Colonic mucosa (tissue), 4 donors: ENCODE measurements at regions not wholly inside any gene's neighbourhood (a gene's known extent, or its start where the extent isn't known, plus 50 kb on each side); places are given as distances from the start of the nearest gene placed in this dataset.

Experiments
- DNase-seq: peaks from one replicate; pipeline ENCODE4 v3.0.0-alpha.2; 2020
- H3K27ac ChIP-seq: fragments of 200-600 bp; one replicate; pipeline ENCODE4 v1.8.0; 2021
- H3K27me3 ChIP-seq: fragments of 200-600 bp; one replicate; pipeline ENCODE4 v1.8.0; 2021
- H3K36me3 ChIP-seq: fragments of 200-600 bp; one replicate; pipeline ENCODE4 v1.8.0; 2021
- H3K4me1 ChIP-seq: fragments of 200-600 bp; one replicate; pipeline ENCODE4 v1.8.0; 2021; ENCODE audit warnings: mild to moderate bottlenecking
- H3K4me3 ChIP-seq: fragments of 200-600 bp; one replicate; pipeline ENCODE4 v1.8.0; 2021
- H3K9ac ChIP-seq, 2 donors: one replicate each; pipeline ENCODE4 v1.7.0; 2013; ENCODE audit warnings: control low read depth in 2 of 2, low read depth in 2 of 2, low read length in 2 of 2
- H3K9me3 ChIP-seq: fragments of 200-600 bp; one replicate; pipeline ENCODE4 v1.8.0; 2021
- intact Hi-C: fragments of 100-400 bp; cut with DNase I; formaldehyde crosslinking; loops from one replicate; pipeline ENCODE4 v1.14.1; 2022
- TF ChIP-seq, protein P1 (sequence below): fragments of 200-600 bp; IDR thresholded peaks from one replicate; pipeline ENCODE4 v1.8.0; 2022; ENCODE audit warnings: antibody characterized with exemption, mild to moderate bottlenecking
- donor health status: healthy.
- donor health status: DM: no; HTN: no; CAD: no.
- donor health status: DM: no; HTN: no; CAD: no.

DNA sequence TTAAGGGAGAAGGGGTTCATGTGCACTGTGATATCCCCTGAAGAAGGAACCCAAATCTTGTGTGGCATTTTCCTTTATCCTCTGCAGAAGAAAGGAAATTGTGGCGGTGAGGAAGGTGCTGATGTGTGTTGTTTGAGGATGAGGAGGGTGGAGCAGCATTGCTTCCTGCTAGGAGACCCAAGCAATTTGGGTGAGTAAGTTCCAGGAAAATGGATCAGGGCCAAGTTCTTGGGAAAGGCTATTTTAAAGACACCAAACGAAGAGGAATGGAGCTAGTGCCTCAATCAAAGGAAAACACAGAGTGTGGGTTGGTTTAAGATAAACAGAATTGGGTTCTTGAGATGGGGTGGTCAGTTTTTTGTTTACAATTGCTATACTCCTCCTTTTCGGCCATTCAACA, 86.7 kb upstream of the MARK1 start:
- TF ChIP-seq, protein P1, sequence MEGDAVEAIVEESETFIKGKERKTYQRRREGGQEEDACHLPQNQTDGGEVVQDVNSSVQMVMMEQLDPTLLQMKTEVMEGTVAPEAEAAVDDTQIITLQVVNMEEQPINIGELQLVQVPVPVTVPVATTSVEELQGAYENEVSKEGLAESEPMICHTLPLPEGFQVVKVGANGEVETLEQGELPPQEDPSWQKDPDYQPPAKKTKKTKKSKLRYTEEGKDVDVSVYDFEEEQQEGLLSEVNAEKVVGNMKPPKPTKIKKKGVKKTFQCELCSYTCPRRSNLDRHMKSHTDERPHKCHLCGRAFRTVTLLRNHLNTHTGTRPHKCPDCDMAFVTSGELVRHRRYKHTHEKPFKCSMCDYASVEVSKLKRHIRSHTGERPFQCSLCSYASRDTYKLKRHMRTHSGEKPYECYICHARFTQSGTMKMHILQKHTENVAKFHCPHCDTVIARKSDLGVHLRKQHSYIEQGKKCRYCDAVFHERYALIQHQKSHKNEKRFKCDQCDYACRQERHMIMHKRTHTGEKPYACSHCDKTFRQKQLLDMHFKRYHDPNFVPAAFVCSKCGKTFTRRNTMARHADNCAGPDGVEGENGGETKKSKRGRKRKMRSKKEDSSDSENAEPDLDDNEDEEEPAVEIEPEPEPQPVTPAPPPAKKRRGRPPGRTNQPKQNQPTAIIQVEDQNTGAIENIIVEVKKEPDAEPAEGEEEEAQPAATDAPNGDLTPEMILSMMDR: no peak
- intact Hi-C loops: no loop called here

DNA sequence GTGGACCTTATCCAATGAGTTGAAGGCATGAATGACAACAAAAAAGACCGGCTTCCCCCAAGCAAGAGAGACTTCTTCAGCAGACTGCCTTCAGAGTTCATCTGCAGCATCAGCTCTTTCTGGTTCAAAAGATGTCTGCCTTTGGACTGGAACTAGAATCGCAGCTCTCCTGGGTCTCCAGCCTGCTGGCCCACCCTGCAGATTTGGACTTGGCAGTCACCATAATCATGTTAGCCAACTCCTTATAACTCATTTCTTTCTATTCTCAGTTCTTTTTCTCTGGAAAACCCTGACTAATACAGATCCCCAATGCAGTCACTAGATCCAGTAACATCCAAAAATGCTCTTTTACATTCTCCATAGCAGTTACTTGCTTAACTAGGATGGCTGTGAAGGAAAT, 89.2 kb upstream of the MARK1 start:
- Histone ChIP-seq H3K4me3 (no peak overlapping the region), H3K27ac (no peak overlapping the region), H3K9me3 (no peaks in the 10 kb centered on the region), H3K36me3 (no peaks in the 10 kb centered on the region), H3K9ac (no peak overlapping the region), H3K27me3 (no peaks in the 10 kb centered on the region), H3K4me1 (no peaks in the 10 kb centered on the region)
- no peak for DNase-seq
- TF ChIP-seq, protein P1: no peak
- intact Hi-C loops: no loop called here

More for the DNA sequence above, 86.7 kb upstream of the MARK1 start:
- H3K27me3 ChIP-seq: no peaks in the 10 kb centered on the region
- H3K27ac ChIP-seq: no peak overlapping the region
- no peaks in the 10 kb centered on the region for H3K4me1 ChIP-seq
- H3K9me3 ChIP-seq: no peaks in the 10 kb centered on the region
- DNase-seq: no peak
- no peak overlapping the region for H3K9ac ChIP-seq
- H3K4me3 ChIP-seq: no peak overlapping the region
- no peaks in the 10 kb centered on the region for H3K36me3 ChIP-seq

DNA sequence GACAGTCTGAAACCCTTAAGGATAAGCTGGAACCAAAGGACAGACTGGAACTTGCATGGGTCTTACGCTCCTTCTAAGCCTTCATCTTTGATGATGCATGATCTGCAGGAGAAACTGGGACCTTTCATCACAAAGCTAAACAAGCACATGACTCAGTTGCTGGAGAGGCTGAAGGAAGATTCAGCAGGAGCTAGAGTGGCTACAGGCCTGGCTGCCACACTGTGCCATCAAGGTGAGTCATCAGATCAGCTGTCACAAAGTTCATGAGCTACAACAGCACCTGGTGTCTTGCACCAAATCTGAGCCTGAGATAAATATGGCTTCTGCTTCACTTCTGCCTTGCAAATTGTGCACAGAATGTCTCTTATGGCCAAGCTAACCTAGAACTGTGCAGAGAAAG, 95.5 kb upstream of the MARK1 start:
- intact Hi-C loops: no loop called here
- Histone ChIP-seq H3K9me3 (no peaks in the 10 kb centered on the region), H3K36me3 (no peaks in the 10 kb centered on the region), H3K4me3 (no peak overlapping the region), H3K9ac (no peak overlapping the region), H3K27me3 (no peaks in the 10 kb centered on the region), H3K4me1 (no peaks in the 10 kb centered on the region), H3K27ac (no peak overlapping the region)
- no peak for DNase-seq
- TF ChIP-seq, protein P1: no peak

DNA sequence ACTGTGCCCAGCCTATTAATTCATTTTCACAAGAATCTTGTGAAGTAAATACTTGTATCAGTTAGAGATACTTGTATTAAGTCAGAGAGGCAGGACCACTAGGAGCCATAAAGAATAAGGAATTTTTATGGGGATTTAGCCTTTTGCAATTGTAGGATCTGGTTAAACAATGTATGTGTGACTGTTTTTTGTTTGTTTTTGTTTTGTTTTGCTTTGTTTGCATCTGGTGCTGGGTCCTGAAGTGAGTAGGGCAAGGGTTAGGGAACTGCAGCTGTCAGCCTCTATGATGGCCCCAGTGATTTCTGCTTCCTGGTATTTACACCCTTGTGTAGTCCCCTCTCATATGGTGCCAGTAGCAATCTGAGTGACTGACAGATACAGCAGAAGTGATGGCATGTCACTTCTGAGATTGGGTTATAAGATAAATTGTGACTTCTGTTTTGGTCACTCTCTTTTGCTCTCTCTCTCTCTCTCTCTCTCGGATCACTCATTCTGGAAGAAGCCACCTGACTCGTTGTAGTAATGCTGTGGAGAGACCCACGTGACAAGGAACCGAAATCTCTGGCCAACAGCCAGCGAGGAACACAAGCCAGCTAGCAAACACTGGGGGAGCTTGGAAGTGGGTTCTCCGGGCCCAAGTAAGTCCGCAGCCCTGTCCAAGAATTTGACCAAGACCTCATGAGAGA, 96.2 kb upstream of the MARK1 start:
- Histone ChIP-seq H3K9ac (no peak overlapping the region), H3K27me3 (no peaks in the 10 kb centered on the region), H3K27ac (no peak overlapping the region), H3K4me1 (no peaks in the 10 kb centered on the region), H3K9me3 (no peaks in the 10 kb centered on the region), H3K4me3 (no peak overlapping the region), H3K36me3 (no peaks in the 10 kb centered on the region)
- intact Hi-C loops: no loop called here
- no peak for DNase-seq
- TF ChIP-seq, protein P1: no peak

DNA sequence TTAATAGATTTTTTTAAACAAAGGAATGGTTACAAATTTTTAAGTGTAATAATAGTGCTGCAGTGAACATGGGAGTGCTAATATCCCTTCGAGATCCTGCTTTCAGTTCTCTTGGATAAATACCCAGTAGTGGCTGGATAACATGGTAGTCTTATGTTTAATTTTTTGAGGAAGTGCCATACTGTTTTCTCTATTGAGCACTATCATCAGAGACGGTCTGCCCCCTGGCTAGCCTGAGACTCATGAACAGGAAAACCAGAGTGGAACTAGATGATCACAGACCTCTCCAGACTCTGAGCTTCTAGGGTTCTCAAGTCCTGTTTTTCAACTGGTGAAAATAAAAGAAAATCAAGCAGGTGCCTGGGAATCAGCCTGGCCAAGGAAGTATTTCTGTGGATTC, 97.3 kb upstream of the MARK1 start:
- Histone ChIP-seq H3K9me3 (no peaks in the 10 kb centered on the region), H3K9ac (no peak overlapping the region), H3K27me3 (no peaks in the 10 kb centered on the region), H3K4me1 (no peaks in the 10 kb centered on the region), H3K27ac (no peak overlapping the region), H3K36me3 (no peaks in the 10 kb centered on the region), H3K4me3 (no peak overlapping the region)
- intact Hi-C loops: no loop called here
- DNase-seq: no peak
- TF ChIP-seq, protein P1: no peak
